Stimulated activated CD8-positive, alpha-beta memory T cell treated with anti-CD3 and anti-CD28 coated beads, Interleukin-7, amount 100 ng/mL, for 1 hour (primary cell): ENCODE measurements at regions not wholly inside any gene's neighbourhood (a gene's known extent, or its start where the extent isn't known, plus 50 kb on each side); places are given as distances from the start of the nearest gene placed in this dataset.

ENCODE experiments used
- DNase-seq, 2 donors: peaks; one replicate each; pipeline ENCODE4 v3.0.0-alpha.2; 2020; ENCODE audit warnings: low read depth in 2 of 2

- DNase-seq = no peak
These were observed 50.7 kb upstream of the SPATA12 start for GRCh38 chr3:57009802-57010201.

GRCh38 chr3:57009367-57009766 lies 51.1 kb upstream of the SPATA12 start:
- DNase-seq = no peak

- no peak for DNase-seq
These were observed 52.7 kb upstream of the SPATA12 start for GRCh38 chr3:57007521-57008460.

- no peak for DNase-seq
These were observed 53.5 kb upstream of the SPATA12 start for GRCh38 chr3:57006949-57007419.

GRCh38 chr3:57006179-57006657 lies 54.2 kb upstream of the SPATA12 start:
- DNase-seq = no peak

GRCh38 chr3:57004229-57004628 lies 56.2 kb upstream of the SPATA12 start:
- DNase-seq = no peak

- no peak for DNase-seq
These were observed 56.8 kb upstream of the SPATA12 start for GRCh38 chr3:57003676-57004075.

- DNase-seq = no peak
These were observed 59.1 kb upstream of the SPATA12 start for GRCh38 chr3:57001356-57001755.

GRCh38 chr3:57000012-57000411 lies 60.5 kb upstream of the SPATA12 start:
- no peak for DNase-seq

GRCh38 chr3:56999547-56999946 lies 60.9 kb upstream of the SPATA12 start:
- no peak for DNase-seq

GRCh38 chr3:56998076-56998529 lies 62.4 kb upstream of the SPATA12 start:
- DNase-seq = no peak

- DNase-seq = no peak
These were observed 62.8 kb upstream of the SPATA12 start for GRCh38 chr3:56997675-56998074.

GRCh38 chr3:56997041-56997440 lies 63.4 kb upstream of the SPATA12 start:
- DNase-seq = no peak

- DNase-seq = no peak
These were observed 66.1 kb upstream of the SPATA12 start for GRCh38 chr3:56994391-56994790.

- DNase-seq = no peak
These were observed 69.8 kb upstream of the SPATA12 start for GRCh38 chr3:56990641-56991015.

GRCh38 chr3:56989977-56990640 lies 70.4 kb upstream of the SPATA12 start:
- DNase-seq = no peak

- no peak for DNase-seq
These were observed 71.1 kb upstream of the SPATA12 start for GRCh38 chr3:56989169-56989976.

GRCh38 chr3:56988458-56989168 lies 71.9 kb upstream of the SPATA12 start:
- DNase-seq = peak; percentile 37 to 58

- no peak for DNase-seq
These were observed 73.1 kb upstream of the SPATA12 start for GRCh38 chr3:56987238-56987895.

- no peak for DNase-seq
These were observed 74.1 kb upstream of the SPATA12 start for GRCh38 chr3:56986347-56986746.

- DNase-seq = no peak
These were observed 74.6 kb upstream of the SPATA12 start for GRCh38 chr3:56985878-56986277.
